HG03025 (cell line): ENCODE measurements at regions not wholly inside any gene's neighbourhood (a gene's known extent, or its start where the extent isn't known, plus 50 kb on each side); places are given as distances from the start of the nearest gene placed in this dataset.

ENCODE experiments used
- ATAC-seq: cut with Tn5 transposase; IDR thresholded peaks from one replicate; pipeline ENCODE4 v1.9.1; 2021; ENCODE audit warnings: mild to moderate bottlenecking, moderate library complexity; ENCODE audit not compliant: unreplicated experiment, low FRiP score

DNA sequence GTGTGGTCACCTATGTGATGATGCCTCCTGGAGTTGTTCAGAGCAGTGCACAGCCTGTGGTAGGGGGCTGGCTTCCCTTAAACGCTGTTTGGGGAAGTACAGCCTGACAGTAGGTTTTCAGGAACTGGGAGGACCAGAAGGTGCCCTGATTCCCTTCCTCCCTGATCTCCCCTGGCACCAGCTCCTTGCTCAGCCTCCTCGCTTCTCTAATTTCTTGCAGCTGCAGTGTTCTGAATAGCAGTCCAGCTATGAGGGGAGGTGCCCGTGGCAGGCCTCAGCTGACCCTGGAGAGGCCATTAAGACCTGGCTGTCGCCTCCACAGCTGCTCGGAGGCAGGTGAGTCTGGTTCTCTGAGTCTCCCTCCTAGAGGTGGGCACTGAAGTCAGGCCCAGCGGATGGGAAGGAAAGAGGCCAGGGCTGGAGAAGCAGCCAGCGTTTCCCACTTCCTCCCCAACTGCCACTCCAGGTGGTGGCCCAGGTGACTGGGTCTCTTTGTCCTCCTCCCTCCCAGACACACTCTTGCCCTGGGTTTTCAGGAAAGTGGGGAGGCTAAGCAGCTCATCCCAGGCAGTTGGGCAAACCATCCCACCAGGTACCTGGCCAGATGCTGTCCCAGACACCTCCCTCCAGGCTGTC, 52.0 kb upstream of the RPL11 start:
- no peak for ATAC-seq

DNA sequence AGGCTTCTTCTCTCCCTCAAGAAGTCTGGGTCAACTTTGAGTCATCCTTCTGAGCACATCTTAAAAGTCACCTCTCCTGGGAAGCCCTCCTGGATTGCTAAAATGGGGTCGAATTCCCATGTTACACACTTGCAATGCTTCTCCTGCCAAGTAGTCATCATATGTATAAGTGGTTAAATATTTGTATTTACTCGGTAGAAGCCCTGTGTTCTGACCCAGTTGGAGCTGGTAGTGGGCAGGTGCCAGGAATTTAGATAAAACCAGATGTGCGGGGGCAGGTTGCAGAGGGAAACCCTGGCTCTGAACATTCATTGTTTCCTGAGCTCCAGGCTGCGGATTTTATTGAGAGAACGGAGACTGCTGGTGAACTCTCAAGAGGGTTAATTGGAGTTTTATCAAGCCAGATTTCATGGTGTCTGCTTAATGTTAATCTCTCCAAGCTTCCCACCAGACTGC, 52.8 kb upstream of the RPL11 start:
- no peak for ATAC-seq

DNA sequence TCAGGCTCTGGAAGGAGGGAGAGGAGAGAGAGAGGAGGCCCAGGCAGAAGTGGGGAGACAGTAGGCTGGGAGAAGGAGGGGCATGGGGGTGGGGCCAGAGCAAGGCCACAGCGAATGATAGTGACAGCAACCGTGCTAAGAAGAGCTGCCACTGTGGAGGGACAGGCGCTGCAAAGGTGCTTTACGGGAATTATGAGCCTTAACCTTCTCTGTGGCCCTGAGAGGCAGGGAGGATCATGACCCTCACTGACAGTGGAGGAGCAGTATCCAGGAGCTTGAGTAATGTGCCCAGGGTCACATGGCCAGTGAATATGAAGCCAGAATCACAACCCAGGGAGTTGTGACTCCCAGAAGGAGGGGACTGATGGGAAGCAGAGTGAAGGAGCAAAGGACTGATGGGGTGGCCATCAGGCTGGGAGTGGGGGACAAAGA, 53.4 kb upstream of the RPL11 start:
- ATAC-seq, result no peak

DNA sequence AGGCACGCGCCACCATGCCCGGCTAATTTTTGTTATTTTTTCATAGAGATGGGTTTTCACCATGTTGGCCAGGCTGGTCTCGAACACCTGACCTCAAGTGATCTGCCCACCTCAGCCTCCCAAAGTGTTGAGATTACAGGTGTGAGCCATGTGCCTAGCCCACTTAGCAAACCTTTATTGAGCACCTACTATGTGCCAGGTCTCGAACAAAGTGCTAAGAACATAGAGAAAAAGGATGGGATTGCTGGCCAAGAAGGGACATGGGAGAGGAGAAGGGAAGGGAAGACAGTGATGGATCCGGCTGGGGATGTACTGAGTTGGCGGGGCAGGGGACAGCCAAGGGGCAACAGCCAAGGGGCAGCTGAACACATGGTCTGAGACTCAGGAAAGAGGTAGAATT, 55.6 kb upstream of the RPL11 start:
- no peak for ATAC-seq

DNA sequence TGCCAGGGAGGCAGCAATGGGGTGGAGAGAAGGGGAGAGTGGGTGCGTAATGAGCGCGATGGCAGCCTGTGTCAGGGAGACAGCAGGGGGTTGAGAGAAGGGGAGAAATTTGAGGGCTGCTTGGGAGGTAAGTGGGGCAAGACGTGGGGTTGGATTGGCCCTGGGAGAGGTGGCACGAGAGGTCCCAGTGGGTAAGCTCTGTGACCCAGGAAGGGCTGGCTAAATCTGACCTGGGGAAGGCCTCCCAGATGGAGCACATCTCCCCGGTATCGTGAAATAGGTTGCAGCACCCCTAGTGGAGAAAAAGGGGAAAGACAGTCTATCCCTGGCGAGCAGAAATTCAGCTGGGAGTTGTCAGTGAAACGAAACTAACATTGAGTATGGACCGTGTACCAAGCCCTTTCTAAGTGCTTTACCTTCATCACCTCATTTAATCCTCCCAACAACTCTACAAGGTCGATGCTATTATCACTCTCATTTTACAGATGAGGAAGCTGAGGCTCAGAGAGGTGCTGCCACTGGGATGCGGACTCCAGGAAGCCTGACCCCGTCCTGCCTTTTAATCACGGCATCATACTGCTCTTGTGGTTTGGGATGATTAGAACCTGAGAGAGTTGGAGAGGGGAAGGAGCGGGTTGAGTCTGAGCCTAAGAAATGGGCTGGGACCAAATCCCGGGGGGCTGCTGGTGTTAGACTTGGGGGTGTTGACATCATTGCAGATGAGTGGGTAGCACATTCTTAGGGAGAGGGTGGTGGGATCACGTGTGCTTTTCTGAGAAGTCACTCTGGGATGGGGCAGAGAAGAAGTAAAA, 56.6 kb upstream of the RPL11 start:
- no peak for ATAC-seq

DNA sequence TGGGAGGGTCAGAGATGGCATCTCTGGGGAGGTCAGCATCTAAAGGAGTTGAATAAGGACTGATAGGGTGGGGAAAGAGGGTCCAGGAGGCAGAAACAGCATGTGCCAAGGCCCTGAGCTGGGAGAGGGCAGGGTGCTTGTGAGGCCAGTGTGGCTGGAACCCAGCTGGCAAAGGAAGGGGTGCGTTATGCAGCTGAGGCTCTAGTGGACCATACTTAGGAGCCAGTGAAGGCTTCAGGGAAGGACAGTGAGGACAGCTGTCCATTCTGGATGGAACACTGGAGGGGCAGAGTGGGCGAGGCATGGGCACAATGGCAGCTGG, 57.1 kb upstream of the RPL11 start:
- ATAC-seq, result no peak

DNA sequence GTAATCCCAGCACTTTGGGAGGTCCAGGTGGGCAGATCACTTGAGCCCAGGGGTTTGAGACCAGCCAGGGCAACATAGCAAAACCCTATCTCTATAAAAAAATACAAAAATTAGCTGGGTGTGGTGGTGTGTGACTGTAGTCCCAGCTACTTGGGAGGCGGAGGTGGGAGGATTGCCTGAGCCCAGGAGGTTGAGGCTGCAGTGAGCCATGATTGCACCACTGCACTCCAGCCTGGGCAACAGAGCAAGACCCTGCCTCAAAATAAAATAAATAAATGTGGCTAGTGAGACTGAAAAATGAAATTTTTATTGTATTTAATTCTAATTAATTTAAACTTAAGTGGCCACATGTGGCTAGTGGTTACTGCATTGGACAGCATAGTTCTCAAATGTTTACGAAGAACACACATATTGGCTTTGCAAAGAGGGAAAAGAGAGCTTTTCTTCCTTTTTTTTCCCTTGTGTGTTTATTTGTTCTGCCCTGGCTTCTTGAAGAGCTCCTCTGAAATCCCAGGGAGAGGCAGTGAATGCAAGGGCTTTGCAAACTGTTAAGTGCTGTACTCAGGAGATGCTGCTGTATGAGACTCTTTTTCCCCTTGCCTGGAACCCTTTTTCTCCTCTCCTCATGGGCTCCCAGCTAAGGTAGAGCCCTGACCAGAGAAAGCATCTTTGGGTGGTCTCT, 59.0 kb upstream of the RPL11 start:
- no peak for ATAC-seq

DNA sequence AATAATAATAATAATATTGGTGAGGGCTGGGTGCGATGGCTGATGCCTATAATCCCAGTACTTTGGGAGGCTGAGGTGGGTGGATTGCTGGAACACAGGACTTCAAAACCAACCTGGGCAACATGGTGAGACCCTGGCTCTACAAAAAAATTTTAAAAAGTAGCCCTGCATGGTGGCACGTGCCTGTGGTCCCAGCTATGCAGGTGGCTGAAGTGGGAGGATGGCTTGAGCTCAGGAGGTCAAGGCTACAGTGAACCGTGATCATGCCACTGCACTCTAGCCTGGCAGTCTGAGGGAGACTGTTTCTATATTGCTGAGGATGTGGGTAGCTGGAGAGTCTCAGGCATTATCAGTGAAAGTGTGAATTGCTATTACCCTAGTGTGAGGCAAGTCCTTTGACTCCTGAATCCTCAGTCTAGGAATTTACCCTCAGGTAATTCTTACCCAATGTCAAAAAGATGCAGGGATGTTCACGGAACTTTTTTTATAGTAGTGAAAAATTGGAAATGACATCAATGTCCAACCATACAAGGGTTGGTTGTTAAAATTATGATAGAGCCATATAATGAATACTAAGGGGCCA, 61.8 kb upstream of the RPL11 start:
- no peak for ATAC-seq

DNA sequence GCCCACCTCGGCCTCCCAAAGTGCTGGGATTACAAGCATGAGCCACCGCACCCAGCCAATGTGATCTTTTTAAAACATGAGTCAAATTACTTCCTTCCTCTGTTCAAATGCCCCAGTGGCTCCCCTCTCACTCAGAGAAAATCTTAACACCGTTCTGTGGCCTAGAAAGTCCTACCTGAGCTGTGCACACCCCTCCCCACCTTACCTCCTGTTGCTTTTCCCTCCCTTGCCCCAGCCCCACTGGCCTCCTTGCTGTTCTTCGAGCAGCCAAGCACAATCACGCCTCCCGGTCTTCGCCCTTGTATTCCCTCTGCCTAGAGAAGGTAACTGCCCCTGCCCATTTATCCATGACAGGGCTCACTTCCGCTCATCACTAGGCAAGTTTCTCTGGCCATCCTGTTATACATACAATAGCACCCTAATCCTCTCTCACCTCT, 62.6 kb upstream of the RPL11 start:
- ATAC-seq, result no peak

DNA sequence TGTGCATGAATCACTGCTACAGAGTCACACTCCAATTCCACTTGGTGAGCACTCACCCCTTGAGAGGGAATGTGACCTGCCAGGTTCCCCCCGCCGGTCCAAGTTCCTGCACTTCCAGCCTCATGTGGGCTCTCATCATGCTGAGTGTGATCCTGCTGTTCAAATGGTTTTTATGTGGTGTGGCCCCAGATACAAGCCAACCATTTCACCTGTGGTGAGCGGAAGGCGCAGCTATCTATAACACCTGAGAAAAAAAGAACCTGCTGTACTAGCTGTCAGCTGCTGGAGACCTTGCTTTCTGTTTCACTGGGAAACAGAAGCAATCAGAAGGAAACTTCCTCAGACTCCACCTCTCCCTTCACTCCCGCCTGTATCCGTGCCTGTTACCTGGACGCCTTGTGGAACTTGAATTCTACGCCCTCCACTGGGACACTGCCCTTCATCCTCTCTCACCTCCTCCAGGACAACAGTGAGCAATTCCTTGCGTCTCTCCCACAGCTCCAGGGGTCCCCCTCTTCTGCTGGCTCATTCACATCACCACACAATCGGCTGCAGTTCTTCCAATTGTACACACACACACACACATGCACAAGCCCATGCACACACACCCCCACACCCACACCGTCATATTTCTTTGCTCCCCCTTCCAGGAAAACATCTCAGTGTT, 64.4 kb upstream of the RPL11 start:
- no peak for ATAC-seq

DNA sequence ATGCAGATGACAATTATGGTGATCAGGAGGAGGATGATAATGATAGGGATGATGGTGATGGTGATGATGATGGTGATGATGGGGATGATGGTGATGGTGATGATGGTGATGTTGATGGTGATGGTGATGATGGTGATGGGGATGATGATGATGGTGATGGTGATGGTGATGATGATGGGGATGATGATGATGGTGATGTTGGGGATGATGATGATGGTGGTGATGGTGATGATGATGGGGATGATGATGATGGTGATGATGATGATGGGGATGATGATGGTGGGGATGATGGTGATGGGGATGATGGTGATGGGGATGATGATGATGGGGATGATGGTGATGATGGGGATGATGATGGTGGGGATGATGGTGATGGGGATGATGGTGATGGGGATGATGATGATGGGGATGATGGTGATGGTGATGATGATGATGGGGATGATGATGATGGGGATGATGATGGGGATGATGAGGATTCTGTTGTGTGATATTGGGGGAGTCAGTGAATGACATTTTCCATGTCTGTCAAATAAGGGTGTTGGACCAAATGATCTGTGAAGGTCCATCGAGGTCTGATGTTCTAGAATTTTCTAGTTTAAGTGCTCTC, 65.6 kb upstream of the RPL11 start:
- no peak for ATAC-seq

DNA sequence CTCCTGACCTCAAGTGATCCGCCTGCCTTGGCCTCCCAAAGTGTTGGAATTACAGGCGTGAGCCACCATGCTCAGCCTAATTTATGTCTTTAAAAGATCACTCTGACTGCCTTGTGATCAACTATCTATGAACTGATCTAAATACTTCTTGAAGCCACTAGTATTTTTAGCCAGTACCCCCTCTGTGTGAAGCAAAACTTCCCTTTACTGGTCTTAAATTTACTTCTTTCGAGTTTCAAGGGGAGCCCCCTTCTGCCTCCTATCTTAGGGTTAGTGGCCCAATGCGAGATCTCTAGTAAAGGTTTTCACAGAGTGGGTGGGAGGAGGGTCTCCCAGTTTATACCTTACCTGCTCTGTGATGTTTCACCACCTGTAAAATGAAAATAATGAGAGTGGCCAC, 66.1 kb upstream of the RPL11 start:
- ATAC-seq, result no peak

DNA sequence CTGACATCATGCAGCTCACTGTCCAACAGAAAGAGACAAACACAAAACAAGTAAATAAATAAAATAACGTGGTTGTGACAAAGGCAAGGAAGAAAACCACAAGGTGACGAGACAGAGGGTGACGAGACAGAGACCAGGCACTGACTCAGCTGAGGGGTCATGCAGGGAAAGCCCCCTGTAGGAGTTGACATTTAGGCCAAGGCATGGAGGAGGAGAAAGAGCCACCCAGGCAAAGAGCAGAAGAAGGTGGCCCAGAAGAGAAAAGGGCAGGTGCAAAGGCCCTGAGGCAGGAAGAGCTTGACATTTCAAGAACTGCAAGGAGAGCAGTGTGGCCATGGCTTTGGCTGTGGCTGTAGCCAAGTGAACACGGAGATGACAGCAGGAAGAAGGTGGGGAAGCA, 65.1 kb upstream of the ID3 start:
- ATAC-seq, result no peak

DNA sequence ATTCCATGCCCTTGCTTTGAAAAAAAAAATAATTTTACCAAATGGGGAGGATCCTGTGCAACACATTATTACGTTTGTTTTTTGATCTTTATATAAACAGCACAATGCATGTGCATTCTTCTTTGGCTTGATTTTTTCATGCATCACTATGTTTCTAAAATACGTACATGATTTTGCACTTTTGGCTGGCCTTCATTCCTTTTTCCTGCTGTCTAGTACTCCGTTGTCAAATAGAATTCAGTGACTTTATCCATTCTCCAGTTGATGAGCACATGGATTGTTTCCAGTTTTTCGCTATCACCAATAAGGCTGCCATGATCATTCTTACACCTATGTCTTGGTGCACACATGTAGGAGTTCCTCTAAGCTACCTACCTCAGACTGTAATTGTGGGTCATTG, 63.0 kb upstream of the ID3 start:
- no peak for ATAC-seq

DNA sequence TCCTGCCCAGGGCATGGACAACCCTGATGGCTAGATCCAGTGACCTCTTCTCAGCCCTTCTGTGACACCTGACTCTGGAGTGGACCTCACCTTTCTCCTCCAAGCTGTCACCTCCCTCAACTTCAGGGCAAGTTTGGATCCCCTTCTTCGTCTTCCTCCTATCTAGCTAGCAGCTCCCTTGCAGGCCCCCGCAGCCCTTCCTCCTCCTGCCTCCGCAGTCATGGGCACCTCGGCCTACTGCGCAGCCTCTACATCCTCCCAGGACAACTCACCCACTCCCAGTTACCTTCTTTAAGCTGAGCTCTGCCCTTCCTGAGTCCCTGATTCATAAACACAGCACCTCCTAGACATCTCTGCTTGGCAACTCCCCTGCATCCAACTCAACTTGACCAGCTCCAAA, 61.3 kb upstream of the ID3 start:
- no peak for ATAC-seq

DNA sequence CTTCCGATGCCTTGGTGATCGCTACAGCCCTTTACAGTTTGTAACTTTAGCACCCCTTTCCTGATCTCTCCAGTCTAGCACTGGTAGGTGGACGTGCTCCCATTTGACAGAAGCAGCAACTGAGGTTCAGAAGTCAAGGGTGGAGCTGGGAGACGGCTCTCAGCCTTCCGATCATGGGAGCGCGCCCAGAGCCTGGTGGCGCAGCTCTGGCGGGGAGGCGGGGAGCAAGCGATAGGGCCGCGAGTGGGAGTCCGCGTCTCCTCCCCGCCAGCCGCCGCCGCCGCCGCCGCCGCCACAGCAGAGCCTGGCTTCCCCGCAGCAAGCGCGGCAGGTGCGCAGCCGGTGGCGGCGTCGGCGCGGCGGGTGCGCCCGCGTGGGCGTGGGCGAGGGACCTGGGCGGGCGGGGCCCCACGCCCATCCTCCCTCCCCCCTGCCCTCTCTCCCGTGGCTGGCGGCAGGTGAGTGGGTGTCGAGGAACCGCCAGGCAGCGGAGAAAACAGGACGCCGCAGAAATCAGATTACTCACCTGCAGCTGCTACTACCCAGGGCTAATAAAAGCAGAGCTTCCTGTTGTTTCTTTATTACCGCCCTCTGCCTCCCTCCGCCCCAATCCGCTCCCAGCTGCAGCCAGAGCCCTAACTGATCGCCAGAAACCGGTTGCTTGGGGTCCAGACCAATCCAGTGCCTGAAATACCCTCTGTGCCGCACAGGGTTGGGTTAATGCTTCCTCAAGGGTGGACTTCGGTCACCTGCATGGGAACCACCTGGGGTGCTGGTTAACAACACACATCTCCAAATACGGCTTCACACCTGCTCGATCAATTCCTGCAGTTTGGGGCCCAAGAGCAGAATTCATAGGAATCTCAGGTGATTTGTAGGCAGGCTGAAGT, 60.2 kb upstream of the ID3 start:
- ATAC-seq, result peak; percentile 72

DNA sequence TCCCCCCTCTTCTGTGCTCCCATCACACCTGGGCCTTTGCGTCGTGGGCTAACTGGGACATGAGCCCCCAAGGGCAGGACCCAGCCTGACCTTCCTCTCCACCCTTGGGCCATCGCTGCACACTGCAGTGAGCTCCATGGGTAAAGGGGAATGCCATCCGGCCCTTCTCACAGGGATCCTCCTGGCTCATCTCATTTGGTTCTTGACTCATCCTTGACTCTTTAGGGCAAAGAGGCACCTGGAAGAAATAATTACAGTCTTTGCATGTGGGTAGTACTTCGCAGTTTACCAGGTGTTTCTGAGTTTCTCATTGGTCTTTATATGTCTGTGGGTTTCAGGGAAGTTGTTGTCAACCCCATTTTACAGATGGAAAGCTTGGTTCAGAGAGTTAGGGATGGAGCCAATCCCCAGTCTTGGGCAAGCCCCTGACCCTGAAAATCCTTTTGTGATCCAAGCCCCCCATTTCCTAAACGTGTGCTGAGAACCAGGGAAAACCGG, 59.3 kb upstream of the ID3 start:
- no peak for ATAC-seq

DNA sequence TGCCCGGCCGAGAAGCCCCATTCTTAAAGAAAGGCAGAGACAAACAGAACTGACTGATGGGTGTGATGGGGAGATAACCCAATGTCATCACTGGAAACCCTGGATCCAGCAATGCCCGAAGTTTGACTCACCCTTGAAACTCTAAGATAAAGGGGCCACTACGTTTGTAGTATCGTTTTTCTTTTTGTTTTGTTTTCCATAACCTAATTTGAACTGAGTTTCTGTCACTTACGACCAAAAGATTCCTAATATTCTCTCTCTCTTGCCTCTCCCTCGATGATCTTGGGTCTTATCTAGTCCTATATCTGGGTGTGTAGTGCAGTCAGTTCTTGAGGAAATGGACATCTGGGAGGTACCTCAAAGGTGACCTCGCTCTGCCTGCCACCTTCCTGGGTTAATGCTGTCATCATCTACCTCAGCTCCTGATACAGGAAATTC, 57.8 kb upstream of the ID3 start:
- ATAC-seq, result no peak

DNA sequence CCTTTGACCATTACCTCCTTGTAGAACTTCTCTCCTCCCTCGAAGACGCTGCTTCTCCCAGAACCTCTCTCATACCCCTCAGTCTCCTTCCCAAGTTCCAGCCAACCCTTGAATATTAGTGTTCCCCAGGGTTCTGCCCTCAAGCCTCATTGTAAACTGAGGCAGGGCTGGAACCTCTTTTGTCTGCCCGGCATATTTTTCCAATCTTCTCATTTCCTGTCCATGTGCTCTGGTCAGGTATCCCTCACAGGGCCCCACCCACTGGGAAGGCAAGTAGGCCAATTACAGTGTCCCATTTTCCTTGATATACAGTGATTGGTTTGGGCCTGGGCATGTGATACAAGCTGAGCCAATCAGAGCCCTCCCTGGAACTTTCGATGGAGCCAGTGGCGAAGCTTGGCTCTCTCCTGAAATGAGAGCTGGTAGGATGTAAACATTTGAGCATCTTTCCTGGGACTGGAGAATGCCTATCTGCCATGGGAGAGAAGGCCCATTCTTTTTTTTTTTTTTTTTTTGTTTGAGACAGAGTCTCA, 57.1 kb upstream of the ID3 start:
- no peak for ATAC-seq
